HG03045 (cell line): ENCODE measurements at regions not wholly inside any gene's neighbourhood (a gene's known extent, or its start where the extent isn't known, plus 50 kb on each side); places are given as distances from the start of the nearest gene placed in this dataset.

Experiments used
- ATAC-seq: cut with Tn5 transposase; IDR thresholded peaks from one replicate; pipeline ENCODE4 v1.9.1; 2021; ENCODE audit warnings: mild to moderate bottlenecking, moderate library complexity; ENCODE audit not compliant: unreplicated experiment

DNA sequence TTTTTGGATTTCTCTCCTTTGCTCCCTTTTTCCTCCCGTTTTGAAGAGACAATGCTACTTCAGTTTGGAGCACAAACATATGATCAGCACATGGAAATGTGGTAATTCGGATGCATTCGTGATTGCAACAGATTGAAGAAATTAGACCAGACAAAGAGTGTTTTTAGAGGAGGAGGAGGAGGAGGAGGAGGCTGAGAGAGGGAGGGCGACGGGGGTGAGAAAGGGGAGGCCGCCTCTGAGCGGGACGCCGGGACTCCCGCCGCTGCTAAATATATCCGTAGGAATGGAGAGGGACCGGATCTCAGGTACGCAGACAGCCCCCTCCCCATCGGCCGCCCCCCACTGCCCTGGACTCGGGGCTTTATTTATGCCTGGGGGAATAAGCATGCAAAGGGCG lies 179.3 kb downstream of the SEC14L1 start:
- ATAC-seq, result no peak

DNA sequence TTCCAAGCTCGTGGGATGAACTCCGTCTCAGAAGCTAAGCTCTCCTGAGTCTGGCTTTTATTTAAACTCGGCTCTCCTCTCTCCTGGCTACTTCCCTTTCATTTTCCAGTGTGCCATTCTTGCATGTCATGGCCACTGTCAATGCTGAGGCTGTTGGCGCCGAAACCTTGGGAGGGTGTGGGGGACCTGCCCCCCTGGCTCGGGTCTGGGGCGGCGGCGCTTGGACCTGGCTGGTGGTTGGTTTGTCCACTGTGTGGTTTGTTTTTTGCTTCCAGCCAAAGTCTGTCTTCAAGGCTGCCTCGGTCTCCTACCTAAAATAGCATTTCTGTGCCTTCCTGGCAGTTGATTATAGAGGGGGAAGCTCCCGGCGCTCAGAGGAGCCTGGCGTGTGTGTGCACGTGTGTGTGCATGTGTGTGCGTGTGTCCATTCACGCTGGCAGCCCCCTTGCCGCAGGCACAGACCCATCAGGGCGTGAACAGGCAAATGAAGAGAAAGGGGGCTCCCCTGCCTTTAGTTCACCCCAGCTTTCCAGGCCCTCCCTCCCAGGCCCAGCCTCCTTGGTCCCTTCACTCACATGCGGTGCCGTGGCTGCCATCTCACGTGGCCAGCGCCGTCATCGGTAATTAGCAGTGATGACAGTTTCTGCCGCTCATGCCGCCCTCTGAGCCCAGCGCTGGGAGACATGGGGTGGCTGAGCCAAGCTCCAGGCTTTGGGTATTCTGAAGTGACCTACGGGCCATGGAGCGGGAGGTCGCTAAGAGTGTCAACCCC lies 179.9 kb downstream of the SEC14L1 start:
- ATAC-seq, result no peak

DNA sequence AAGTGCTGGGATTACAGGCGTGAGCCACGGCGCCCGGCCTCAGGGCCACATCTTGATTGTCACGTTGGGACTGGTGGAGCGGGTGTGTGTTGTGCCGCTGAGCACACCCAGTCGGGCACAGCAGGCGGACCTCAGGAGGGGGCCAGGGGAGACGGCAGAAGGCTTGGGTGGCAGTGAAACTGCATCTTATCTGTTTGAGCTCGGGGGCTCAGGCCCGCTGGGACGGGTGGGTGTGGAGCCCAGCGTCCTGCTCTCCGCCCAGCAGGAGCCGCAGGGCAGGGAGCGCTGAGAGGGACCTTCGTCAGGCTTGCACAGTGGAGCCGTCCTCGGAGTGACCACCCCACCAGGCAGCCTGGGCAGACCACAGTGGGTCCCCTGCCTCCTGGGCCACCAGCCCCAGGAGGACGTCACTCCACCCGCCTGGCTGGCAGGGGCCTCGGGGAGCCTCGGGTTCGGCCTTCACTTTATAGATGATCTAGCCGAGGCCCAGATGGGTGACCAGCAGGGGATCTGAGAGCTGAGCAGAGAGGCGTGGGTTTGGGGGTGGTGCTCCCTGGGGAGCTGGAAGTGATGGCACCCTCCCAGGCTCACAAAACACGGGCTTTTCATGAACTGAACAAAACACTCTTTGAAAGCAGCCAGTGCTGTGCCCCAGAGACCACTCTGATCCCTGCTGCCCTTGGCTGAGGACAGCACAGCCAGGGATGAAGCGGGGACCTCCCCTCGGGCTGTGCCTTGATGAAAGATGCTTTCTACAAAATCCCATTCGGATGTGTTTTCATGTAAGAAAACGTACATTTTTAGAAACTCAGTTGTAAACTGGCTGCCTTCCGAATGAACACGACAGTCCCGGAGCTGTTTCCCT lies 181.1 kb downstream of the SEC14L1 start:
- ATAC-seq, result no peak

- no peak for ATAC-seq
Measured at GRCh38 chr17:77322514-77323412, 182.0 kb downstream of the SEC14L1 start.

DNA sequence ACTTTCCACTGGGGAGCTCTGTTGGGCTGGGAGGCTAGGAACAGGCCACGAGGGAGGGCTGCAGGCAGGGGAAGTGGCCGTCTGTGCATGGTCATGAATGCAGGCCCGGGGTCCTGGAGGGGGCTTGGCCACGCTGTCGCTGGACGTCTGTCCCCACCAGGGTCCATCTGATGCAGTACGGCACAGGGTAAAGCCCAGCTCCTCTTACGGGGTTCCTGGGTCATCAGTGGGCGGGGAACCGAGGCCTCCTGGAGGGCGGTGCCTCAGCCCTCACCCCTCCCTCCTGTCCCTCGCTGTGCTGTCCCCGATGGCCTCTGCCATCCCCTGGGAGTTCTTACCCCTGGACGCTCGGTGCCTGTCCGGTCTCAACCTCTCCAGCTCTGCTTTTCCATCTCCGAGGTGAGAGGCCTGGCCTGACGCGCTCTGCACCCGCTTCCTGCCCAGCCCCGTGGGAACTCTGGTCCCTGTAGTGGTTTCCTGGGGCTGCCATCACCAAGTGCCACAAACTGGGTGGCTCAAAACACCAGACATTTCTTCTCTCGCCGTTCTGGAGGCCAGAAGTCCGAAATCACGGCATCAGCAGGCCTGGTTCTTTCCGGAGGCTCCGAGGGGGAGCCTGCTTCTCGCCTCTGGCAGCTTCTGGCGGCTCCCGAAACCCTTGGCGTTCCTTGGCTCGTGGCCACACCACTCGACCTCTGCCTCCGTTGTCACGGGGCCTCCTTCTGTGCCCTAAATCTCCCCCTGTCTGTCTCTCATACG lies 182.8 kb downstream of the SEC14L1 start:
- no peak for ATAC-seq

GRCh38 chr17:77324227-77324626 lies 183.5 kb downstream of the SEC14L1 start:
- ATAC-seq, result no peak

DNA sequence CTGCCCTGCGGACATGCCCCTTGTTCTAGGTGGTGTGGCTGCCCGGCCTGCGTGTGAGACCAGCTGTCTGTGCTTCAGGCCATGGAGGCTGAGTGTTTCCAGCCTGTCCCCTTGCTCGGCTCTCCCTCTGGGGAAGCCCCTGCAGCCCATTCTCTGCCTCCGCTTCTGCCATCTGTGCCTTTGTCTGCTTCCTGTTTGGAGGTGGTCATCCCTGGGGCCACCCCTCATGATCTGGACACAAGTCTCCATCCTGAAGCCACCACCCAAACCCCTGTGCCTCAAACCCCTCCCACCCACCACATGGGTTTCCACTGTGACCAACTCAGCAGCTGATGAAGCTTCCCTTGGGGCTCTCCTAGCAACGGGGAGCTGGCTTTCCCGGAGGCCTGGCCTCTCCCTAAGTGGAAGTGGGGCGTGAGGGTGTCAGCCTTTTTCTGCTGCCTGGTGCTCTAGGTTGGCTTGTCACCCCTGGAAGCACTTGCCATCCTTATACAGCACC lies 184.9 kb downstream of the SEC14L1 start:
- ATAC-seq, result peak; percentile 8

DNA sequence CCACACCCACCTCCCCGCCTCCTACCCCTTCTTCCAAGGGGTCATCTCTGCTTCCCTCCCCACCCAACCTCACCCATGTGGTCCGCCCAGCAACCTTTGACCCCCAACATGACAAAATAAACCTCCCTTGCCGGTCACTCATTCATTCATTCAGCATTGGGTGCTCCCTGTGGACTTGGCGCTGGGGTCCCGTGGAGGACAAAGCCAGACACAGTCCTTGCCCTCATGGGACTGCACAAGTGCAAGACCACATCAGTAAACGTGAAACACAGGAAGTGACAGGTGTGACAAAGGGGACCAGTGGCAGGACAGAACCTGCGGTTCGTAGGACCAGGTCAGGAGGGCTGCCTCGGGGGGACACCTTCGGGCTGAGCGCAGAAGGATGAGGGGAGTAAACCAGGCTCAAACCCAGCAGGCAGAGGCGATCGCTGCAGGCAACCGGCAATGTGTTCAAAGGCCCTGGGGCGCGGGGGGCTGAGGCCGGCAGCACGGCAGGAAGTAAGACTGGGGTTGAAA lies 185.4 kb downstream of the SEC14L1 start:
- ATAC-seq, result no peak

- no peak for ATAC-seq
Measured at GRCh38 chr17:77326636-77327035, 185.9 kb downstream of the SEC14L1 start.

DNA sequence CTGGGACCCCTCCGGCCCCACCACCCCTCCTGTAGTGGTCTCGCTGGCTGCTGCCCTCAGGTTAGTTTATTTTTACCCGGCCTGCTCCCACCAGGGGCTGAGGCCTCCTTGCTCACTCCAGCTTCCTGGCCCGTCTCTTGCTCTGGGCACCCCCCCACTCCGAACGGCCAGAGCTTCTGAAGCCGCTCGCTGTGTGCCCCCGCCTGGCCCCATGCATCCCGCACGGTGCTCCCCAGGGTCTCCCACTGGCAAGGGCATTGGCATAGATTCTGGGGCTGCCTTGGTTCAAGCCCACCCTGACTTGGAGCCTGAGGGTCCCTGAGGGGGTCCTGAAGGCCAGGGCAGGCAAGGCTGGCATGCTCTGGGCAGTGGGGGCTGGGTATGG lies 186.4 kb downstream of the SEC14L1 start:
- no peak for ATAC-seq

- ATAC-seq, result no peak
Measured at GRCh38 chr17:77327566-77328464, 187.0 kb downstream of the SEC14L1 start.

DNA sequence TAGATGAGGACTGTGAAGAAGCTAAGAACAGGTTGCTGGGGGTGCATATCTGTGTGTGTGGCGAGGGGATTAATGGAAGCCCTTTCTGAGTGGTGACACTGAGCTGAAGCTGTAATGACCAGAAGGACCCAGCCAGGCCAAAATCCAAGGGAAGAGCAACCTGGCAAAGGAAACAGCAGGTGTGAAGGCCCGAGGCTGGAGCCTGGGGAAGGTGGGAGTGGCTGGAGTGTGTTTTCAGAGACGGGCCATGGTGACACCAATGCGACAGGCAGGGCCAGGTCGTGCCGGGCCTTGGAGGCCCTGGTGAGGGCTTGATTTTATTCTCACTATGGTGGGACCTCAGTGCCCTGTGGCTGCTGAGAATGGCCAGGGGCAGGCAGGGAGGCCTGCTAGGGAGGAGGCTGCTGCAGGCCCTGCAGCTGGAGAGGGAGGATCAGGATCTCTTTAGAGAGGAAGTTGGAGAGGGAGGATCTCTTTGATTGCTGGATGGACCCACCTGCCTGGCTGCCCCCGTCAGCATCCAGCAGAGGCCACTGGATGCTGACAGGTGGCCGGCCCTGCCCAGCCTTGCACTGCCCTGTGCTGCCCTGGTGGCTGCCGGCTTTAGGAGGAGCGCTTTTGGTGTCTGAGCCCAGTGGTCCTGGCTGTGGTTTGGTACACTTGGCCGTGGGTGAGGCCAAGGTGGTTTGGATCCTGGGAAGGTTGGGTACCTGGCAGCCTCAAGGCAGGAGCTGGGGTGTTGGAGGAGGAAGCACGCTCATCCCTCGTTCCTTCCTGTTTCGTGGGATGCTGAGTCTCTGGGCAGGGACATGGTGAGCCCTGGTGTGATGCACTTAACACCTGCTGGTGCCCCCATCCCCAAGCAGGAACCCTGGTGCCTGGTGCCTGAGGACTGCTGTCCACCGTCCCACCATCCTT lies 188.3 kb downstream of the SEC14L1 start:
- ATAC-seq, result no peak

GRCh38 chr17:77329741-77330531 lies 189.2 kb downstream of the SEC14L1 start:
- no peak for ATAC-seq

GRCh38 chr17:77330602-77331081 lies 189.9 kb downstream of the SEC14L1 start:
- ATAC-seq, result no peak

DNA sequence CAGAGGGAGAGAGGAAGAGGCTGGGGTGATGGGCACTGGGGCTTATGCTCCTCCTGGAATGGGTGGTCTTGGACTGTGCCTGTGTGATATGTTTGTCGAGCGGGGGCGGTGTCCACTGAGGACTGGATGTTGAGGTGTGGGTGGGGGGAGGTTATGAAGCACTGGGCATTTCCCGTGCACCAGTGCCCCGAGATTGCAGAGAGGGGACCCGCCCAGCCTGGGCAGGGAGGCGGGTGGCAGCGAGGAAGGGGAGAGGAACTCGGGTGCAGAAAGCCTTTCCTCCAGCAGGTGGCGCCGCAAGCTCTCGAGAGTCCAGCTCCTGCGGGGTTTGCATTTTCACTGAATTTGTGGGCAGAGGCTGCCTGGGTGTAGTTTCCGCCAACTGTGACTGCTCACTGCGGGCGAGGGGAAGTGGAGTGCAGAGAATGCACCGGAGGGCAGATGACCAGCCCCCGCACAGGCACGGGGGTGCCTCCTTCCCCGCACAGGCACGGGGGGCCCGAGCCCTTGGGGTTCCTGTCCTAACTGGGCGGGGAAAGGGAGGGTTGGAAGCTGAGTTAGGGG lies 190.6 kb downstream of the SEC14L1 start:
- ATAC-seq, result peak; percentile 75
